ENCODE measurements at regions not wholly inside any gene's neighbourhood (a gene's known extent, or its start where the extent isn't known, plus 50 kb on each side); places are given as distances from the start of the nearest gene placed in this dataset.

DNA sequence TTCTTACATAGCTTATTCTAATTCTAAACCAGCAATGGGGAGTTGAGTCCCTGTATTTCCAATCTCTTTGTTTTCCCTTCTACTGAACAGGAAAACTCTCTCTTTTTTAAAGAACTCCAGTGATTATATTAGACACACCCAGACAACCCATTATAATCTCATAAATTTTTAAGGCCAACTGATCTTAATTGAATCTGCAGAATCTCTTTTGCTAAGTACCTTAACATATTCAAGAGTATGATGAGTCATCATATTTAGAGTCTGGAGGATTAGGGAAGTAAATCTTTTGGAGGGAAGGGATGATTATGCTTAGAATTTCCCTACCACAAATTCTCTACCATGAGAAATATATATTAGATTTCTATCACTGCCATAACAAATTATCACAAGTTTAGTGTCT is 705.1 kb downstream of the CENPC start:
- POLR2A ChIA-PET, result no interaction called here
- Mint-ChIP-seq H3K27ac (no peak overlapping the region), H3K36me3 (ENCODE audit: low read depth) (no peaks in the 10 kb centered on the region), H3K9me3 (peaks cover 5% of the 10 kb centered on the region), H3K4me1 (ENCODE audit: low read depth) (no peaks in the 10 kb centered on the region), H3K27me3 (no peaks in the 10 kb centered on the region), H3K4me3 (no peak overlapping the region)
- no peak for DNase-seq
- no peak for ATAC-seq
- CTCF ChIA-PET, result no interaction called here
- intact Hi-C loops (cut with micrococcal nuclease), result no loop called here
- TF ChIP-seq, protein P1, sequence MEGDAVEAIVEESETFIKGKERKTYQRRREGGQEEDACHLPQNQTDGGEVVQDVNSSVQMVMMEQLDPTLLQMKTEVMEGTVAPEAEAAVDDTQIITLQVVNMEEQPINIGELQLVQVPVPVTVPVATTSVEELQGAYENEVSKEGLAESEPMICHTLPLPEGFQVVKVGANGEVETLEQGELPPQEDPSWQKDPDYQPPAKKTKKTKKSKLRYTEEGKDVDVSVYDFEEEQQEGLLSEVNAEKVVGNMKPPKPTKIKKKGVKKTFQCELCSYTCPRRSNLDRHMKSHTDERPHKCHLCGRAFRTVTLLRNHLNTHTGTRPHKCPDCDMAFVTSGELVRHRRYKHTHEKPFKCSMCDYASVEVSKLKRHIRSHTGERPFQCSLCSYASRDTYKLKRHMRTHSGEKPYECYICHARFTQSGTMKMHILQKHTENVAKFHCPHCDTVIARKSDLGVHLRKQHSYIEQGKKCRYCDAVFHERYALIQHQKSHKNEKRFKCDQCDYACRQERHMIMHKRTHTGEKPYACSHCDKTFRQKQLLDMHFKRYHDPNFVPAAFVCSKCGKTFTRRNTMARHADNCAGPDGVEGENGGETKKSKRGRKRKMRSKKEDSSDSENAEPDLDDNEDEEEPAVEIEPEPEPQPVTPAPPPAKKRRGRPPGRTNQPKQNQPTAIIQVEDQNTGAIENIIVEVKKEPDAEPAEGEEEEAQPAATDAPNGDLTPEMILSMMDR (IDR thresholded peaks at IDR 0.05), result no peak

DNA sequence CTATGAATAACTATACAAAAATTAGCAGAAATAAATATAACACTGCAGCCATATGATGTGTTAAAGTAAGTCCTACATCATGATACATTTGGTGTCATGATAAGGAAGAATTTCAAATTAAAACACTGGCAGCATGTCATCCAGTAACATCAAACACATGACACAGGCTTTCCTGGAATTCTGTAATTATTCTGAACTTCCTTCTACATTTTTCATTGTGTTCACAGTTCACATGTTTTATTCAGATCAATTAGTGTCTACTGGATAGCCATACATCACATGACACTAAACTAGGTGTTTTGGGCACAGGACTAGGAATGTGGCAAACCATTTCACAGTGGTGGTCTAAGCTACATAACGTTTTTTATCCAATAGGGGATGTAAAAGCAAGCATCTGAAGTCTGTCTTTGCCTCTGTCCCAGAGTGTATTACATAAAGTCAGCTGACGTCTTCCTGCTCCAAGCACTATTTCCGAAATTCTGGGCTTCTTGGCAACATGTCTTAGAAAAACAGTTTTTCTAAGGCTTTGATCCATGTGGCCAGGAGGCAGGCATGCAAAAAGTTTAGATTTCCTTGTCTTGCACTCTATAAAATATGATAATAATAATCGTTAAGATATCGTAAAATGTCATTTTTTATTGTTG is 707.9 kb downstream of the CENPC start:
- TF ChIP-seq, protein P1 (IDR thresholded peaks at IDR 0.05), result no peak
- H3K4me3 Mint-ChIP-seq, result no peak overlapping the region
- ATAC-seq (no peak), DNase-seq (no peak)
- POLR2A ChIA-PET, result no interaction called here
- H3K9me3 Mint-ChIP-seq, result peaks cover 5% of the 10 kb centered on the region
- no peaks in the 10 kb centered on the region for H3K36me3 Mint-ChIP-seq (ENCODE audit: low read depth)
- H3K4me1 Mint-ChIP-seq (ENCODE audit: low read depth), result no peaks in the 10 kb centered on the region
- no peaks in the 10 kb centered on the region for H3K27me3 Mint-ChIP-seq
- CTCF ChIA-PET, result no interaction called here
- no peak overlapping the region for H3K27ac Mint-ChIP-seq
- intact Hi-C loops (cut with micrococcal nuclease), result no loop called here

DNA sequence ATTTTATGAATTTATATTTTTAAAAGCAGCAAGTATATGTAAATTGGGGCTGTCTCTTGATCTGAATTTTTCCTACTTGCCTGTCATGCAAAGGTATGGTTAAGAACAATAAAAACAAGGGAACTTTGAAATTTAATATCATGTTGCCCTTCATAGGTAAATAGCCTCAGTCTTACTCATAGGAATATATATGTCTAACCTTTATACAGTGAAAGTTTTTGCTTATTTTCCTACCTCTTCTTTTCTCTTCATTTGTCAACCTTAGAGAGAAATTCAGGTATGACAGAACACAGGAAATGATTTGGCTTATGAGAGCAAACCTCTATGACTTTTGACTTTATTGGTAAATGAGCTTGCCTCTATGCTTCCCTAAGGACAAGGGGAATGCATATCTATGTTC is 716.0 kb downstream of the CENPC start:
- Mint-ChIP-seq H3K27ac (no peak overlapping the region), H3K4me3 (no peak overlapping the region), H3K27me3 (no peaks in the 10 kb centered on the region), H3K9me3 (peaks cover 6% of the 10 kb centered on the region), H3K36me3 (ENCODE audit: low read depth) (no peaks in the 10 kb centered on the region), H3K4me1 (ENCODE audit: low read depth) (no peaks in the 10 kb centered on the region)
- ChIA-PET POLR2A (no interaction called here), CTCF (no interaction called here)
- intact Hi-C loops (cut with micrococcal nuclease), result no loop called here
- ATAC-seq (no peak), DNase-seq (no peak)
- TF ChIP-seq, protein P1 (IDR thresholded peaks at IDR 0.05), result no peak

DNA sequence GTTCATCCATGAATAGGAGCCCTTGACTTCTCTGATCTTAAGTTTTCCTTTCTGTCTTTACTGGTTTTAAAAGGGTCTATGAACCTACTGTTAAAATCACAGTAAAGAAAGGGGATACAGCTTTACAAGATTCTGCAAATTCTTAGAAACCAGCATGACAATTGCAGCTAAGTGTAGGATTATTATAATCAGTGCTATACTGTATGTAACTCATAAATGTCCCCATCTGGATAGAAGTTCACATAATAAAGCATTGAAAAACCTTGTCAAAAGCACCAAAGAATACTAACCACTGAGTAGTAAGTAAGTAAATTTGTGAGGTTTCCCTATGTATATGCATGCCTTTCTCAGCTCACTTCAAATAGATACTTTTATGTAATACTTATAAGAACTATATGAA is 724.6 kb downstream of the CENPC start:
- no peak overlapping the region for H3K27ac Mint-ChIP-seq
- intact Hi-C loops (cut with micrococcal nuclease), result no loop called here
- H3K9me3 Mint-ChIP-seq, result no peaks in the 10 kb centered on the region
- H3K4me1 Mint-ChIP-seq (ENCODE audit: low read depth), result no peaks in the 10 kb centered on the region
- CTCF ChIA-PET, result no interaction called here
- POLR2A ChIA-PET, result no interaction called here
- no peaks in the 10 kb centered on the region for H3K27me3 Mint-ChIP-seq
- no peak for DNase-seq
- no peak for ATAC-seq
- TF ChIP-seq, protein P1 (IDR thresholded peaks at IDR 0.05), result no peak
- no peak overlapping the region for H3K4me3 Mint-ChIP-seq
- no peaks in the 10 kb centered on the region for H3K36me3 Mint-ChIP-seq (ENCODE audit: low read depth)

DNA sequence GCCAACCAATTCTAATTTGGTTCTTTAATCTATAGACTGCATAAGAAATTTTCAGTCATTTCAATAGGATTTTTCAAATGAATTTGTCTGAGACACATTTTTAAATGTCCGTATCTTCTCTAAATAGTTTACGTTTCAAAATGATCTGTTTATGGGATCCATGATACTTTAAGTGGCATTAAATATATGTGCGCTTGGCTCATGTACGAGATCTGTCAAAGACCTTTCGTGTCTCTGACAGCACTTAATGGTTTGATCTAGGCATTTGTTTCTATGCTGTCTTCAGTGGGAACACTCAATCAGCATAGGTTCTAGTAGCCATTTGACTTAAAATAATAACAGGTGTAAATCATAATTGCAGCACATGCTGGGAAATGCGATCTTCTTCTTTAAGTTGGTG is 731.0 kb downstream of the CENPC start:
- intact Hi-C loops (cut with micrococcal nuclease), result no loop called here
- DNase-seq (no peak), ATAC-seq (no peak)
- Mint-ChIP-seq H3K4me1 (ENCODE audit: low read depth) (no peaks in the 10 kb centered on the region), H3K36me3 (ENCODE audit: low read depth) (no peaks in the 10 kb centered on the region), H3K4me3 (no peak overlapping the region), H3K27ac (no peak overlapping the region), H3K9me3 (no peaks in the 10 kb centered on the region), H3K27me3 (no peaks in the 10 kb centered on the region)
- TF ChIP-seq, protein P1 (IDR thresholded peaks at IDR 0.05), result no peak
- ChIA-PET CTCF (no interaction called here), POLR2A (no interaction called here)

Measured in activated CD8-positive, alpha-beta T cell treated with anti-CD3 and anti-CD28 coated beads for 36 hours (primary cell).